GM08714 (cell line): ENCODE measurements at regions not wholly inside any gene's neighbourhood (a gene's known extent, or its start where the extent isn't known, plus 50 kb on each side); places are given as distances from the start of the nearest gene placed in this dataset.

Source experiments
- H3K4me3 ChIP-seq: fragments of 200-500 bp; sonication (Bioruptor generic); 2 replicates; pipeline ENCODE4 v1.5.1; 2014; ENCODE audit warnings: mild to moderate bottlenecking, low read length, inconsistent platforms
- ZNF274 ChIP-seq: IDR thresholded peaks from 2 replicates; pipeline ENCODE4 v1.6.1; 2012; ENCODE audit warnings: mild to moderate bottlenecking, low read depth, low read length

DNA sequence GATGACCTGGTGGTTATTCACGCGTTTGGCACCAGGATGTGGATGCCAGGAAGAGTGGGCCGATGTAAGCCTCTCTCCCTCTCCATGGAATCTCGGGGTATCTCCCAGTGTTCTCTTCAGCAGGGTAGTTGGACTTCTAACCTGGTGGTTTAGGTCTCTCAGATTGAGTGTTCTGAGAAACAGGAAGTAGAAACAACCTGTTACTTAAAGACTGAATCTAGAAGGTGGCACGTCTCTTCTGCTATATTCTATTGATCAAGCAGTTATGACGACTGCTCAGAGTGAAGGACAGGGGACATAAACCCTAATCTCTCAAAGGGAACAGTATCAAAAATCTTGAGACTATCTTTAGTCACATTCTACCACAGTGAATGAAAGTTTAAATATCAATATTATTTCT lies 918.7 kb upstream of the PIK3C3 start:
- TF ChIP-seq ZNF274: no peak
- no peak overlapping the region for H3K4me3 ChIP-seq

DNA sequence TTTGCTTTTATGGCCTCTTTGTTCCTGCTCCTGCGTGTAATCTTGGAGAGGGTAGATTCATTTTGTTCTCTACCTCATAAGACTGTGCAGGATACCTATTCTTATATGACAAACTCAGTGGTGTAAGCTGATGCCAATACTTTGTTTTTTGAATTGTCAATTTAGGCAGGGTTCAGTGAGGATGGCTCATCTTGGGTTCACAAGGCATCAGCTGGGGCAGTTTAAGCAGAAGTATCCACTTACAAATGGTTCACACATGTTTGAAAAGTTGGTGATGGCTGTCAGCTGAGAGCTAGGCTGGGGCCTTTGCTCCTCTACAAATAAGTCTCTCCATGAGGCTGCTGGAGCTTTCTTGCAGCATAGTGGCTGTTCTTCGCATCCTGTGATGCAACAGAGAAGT lies 920.6 kb upstream of the PIK3C3 start:
- no peak overlapping the region for H3K4me3 ChIP-seq
- TF ChIP-seq ZNF274: no peak

DNA sequence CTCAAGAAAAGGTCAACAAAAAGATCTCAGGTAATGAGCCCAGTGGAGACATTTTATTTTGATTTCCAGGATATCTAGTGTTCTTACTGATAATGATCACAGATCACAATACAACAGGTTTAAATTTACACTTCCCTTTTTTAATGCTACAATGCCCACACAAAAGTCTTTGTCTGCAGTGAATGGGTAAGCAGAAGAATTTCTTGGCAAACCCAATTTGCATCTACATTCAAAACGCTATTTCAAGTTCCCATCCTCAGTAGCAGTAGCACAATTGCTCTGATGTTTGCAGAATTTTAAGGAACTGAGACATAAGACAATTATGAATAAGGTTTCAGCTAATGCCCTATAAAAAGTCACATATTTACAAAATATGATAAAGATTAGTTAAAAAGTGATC lies 929.4 kb upstream of the PIK3C3 start:
- TF ChIP-seq ZNF274: no peak
- H3K4me3 ChIP-seq: no peak overlapping the region

DNA sequence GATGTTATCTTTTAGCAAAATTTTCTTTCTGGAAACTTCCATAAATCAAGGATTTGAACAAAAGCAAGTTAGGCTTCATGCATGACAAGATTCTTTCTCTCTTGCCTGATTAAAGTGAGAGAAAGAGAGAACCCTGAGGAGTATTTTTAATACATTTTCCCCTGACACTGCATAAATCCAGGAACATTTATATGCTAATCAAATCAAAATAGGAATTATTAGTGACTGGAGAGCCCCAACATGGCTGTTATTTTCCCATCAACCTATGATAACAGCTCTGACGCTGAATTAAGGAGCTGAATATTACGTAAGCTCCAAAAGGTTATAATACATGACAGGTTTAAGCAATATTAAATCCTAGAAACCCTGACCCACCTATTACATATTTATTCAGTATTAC lies 930.2 kb upstream of the PIK3C3 start:
- no peak overlapping the region for H3K4me3 ChIP-seq
- TF ChIP-seq ZNF274: no peak

DNA sequence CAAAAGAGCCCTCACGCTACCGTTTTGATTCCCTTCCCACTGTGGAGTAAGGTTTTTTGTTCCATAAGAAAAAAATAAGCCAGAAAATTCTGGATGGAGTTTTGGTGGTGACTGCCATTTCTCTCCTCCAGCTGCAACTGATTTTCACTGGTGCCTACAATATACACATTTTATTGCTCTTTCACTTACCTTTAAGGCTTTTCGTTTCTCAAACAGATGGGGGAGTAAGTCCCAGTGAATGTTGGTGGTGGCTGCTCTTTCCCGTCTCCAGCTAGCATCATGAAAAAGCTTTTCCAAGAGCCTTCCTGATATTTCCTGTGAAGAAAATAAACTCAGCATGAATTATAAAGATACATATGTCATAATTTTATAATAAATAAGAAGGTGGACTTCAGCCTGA lies 932.5 kb upstream of the PIK3C3 start:
- no peak for TF ChIP-seq ZNF274
- H3K4me3 ChIP-seq: no peak overlapping the region

DNA sequence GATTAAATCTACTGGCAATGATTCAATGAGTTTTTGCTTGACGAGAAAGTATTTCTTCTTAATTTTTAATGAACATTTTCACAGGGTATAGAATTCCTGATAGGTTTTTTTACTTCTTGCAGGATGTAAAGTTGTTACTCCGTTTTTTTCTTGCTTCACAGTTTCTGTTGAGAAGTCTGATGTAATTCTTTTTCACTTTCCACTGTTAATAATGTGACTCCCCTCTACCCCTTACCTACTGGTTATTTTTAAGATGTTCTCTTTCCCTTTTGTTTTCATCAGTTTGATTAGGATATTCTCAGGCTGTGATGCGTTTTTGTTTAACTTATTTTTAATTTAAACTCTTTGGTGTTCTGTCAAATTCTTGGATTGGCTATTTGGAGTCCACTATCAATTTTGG lies 933.9 kb upstream of the PIK3C3 start:
- TF ChIP-seq ZNF274: no peak
- H3K4me3 ChIP-seq: no peak overlapping the region

DNA sequence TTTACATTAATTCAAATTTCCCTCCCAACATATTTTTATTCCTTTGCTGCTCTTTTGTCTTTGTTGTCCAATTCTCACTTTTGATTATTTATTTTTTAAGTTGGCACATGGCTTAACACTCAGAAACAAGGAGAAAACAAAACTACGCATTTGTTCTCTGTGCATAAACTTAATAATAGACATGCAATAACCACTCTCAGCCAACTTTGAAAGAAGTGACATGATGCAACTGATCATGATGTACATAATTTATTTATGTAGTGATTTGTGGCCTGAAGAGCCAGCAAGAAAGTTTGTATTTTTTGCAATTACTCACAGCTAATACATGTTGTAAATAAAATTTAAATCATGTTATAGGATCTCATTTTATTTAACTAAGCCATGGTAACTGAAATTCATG lies 942.8 kb upstream of the PIK3C3 start:
- TF ChIP-seq ZNF274: no peak

DNA sequence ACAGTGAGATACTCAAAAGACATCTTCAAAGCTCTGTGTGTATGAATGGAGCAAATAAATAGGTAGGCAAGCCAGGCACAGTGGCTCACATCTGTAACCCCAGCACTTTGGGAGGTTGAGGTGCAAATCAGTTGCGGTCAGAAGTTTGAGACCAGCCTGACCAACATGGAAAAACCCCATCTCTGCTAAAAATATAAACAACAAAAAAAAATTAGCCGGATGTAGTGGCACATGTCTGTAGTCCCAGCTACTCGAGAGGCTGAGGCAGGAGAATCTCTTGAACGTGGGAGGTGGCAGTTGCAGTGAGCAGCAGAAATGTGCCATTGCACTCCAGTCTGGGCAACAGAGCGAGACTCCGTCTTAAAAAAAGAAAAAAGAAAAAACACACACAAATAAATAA lies 945.1 kb upstream of the PIK3C3 start:
- TF ChIP-seq ZNF274: no peak
- no peak overlapping the region for H3K4me3 ChIP-seq

More for the DNA sequence above, 942.8 kb upstream of the PIK3C3 start:
- H3K4me3 ChIP-seq: no peak overlapping the region

DNA sequence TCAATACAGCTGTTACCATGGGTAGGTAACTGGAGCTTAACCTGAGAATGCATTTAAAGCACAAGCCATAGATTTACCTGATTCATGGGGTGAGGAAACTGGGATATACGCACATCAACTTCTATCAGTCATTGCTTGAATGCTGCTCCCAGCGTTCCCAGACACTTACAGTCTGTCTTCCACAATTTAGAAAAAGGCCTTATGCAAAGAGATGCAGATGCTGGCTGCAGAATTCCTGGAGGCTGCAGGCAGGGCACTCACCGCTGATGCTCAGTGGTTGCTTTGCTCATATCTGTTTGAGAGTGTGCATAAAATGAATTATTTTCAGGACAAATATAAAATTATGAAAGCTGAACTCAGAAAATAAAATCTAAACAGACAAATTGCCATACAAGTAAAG lies 950.7 kb upstream of the PIK3C3 start:
- H3K4me3 ChIP-seq: no peak overlapping the region
- no peak for TF ChIP-seq ZNF274

DNA sequence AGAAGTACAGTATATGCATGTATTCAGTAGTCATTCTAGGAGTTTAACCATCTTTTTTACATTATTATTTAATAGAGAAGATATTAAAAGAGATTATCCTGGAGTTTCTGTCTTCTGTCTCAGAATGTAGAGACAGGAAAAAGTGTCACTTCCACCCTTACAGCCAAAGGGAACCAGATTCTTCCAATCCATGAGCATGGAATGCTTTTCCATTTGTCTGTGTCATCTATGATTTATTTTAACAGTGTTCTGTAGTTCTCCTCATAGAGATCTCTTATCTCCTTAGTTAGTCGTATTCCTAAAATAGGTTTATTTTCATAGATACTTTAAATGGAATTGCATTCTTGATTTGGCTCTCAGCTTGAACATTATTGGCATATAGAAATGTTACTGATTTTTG lies 959.5 kb upstream of the PIK3C3 start:
- no peak overlapping the region for H3K4me3 ChIP-seq
- TF ChIP-seq ZNF274: no peak

DNA sequence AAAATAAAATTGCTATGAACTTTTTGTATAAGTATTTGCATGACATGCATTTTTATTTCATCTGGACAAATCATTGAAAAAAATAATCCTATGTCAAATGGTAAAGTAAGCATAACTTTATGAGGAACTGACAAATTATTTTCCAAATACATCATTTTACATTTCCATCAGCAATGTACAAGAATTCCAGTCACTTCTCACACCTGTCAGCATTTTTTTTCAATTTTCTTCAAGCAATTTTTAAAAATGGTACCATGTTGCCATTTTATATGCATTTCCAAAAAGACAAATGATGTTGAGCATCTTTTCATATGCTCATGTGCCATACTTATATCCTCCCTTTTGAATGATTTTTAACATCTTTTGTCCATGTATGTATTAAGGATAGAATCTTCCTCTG lies 961.7 kb upstream of the PIK3C3 start:
- no peak overlapping the region for H3K4me3 ChIP-seq
- TF ChIP-seq ZNF274: no peak

DNA sequence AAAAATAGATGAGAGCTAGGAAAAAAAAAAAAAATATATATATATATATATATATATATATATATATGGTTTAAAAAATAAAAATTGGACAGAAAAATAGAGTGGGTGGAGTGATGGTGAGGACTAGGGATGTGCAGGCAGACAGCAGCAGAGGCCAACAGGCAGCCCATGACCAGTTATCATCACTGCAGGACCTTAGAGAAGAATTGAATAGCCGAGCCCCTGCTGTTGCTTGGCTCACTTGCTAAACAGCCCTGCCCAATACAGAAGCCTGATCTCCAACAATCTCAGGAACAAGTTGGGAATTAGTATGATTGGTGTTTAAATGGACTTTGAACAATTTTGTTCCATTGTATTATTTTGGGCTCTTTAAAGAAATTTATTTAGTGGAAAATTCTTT lies 967.5 kb upstream of the PIK3C3 start:
- no peak for TF ChIP-seq ZNF274
- no peak overlapping the region for H3K4me3 ChIP-seq

DNA sequence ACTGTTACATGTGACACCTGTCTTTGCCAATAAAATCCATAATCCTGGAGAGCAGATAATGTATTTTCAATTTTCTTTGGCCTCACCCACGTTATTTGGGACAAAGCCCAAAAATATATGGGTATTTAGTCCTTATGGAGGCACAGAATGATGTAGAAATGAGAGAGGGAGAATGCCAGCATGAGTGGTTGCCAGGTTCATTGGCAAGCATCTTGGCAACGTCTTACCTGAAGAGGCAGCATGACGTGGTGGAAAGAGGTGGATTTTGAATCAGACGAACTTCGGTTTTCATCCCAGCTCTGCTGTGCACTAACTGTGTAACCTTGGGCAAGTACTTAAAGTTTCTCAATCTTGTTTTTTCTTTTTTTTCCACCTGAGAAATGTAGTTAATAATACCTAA lies 969.6 kb upstream of the PIK3C3 start:
- no peak for TF ChIP-seq ZNF274
- H3K4me3 ChIP-seq: no peak overlapping the region

DNA sequence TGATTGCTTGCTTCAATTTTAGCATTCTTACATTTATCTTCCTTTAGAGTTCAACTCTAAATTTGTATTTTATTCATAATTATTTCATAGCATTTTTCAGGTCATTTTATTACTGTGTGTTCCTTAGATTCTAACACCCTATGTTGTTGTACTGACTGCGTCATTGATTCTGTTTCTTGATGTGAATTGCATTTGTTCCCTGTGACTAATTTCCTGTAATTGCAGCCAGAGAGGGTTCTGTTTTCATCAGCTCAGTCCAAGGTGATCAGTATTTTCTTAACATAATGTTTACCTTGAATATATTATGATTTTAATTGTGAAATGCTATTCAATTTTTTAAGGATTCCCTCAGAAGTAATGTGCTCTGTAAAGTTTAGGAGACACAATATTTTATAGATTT lies 970.2 kb upstream of the PIK3C3 start:
- no peak for TF ChIP-seq ZNF274
- no peak overlapping the region for H3K4me3 ChIP-seq

DNA sequence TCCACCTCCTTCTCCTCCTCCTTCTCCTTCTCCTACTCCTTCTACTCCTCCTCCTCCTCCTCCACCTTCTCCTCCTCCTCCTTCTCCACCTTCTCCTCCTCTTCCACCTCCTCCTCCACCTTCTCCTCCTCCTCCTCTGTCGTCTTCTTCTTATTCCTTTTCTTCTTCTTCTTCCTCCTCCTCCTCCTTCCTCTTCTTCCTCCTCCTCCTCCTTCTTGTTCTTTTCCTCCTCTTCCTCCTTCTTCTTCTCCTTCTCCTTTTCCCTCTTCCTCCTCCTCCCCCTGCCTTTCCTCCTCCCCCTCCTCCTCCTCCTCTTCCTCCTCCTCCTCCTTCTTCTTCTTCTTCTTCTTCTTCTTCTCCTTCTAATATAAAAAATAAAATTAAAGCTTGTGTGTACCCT lies 971.2 kb upstream of the PIK3C3 start:
- no peak for TF ChIP-seq ZNF274
- H3K4me3 ChIP-seq: no peak overlapping the region

DNA sequence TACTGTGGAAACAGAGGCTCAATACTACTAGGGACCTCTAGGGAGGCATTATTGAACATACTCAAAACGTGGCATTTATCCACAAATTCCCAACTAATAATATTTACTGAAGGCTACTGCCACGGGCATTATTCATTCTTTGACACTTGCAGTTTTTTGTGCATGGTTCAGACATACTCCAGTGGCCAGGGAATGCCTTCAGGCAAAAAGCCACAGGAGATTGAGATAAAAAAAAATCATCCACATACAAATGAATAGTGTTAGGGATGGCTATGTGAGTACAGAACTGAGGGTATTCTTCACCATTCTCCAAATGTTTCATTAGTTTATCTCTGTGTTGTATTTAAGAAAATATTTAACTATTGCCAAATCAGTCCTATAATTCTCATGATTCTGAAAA lies 974.9 kb upstream of the PIK3C3 start:
- H3K4me3 ChIP-seq: no peak overlapping the region
- no peak for TF ChIP-seq ZNF274

DNA sequence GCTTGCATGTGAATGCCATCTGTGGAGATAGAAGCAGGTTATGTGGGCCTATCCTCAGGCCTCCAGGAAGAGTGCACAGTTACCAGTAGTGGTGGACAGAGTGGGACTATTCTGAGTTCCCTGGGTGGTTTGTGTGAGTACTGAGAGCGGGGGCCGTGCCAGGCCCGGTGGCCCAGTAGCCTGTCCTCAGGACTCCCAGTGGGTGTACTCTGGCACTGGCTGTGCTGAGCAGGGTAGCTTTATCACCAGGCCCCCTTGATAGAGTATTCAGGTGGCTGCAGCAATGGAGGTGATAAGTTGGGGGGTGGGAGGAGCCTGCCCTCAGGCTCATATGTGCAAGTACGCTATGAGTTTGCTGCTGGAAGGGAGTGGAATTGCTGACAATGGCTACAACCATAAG lies 979.0 kb upstream of the PIK3C3 start:
- H3K4me3 ChIP-seq: no peak overlapping the region
- TF ChIP-seq ZNF274: no peak

DNA sequence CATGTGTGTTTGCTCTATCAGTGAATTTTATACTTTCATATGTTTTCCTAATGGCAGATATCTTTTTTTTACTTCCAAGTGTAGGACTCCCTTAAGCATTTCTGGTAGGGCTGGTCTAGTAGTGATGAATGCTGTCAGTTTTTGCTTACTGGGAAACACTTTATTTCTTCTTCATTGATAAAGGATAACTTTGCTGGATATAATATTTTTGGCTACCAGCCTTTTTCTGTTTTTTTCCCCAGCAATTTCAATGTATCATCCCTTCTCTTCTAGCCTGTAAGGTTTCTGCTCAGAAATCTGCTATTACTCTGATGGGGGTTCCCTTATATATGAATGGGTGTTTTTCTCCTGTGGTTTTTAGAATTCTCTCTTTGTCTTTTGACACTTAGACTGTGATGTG lies 980.6 kb upstream of the PIK3C3 start:
- H3K4me3 ChIP-seq: no peak overlapping the region
- TF ChIP-seq ZNF274: no peak
